DOHH2 (cell line): ENCODE measurements at regions not wholly inside any gene's neighbourhood (a gene's known extent, or its start where the extent isn't known, plus 50 kb on each side); places are given as distances from the start of the nearest gene placed in this dataset.

Experiments
- H3F3A ChIP-seq: fragments of 200-600 bp; sonication (generic), shearing (Covaris generic); 2 replicates; pipeline ENCODE4 v1.6.0; 2016; ENCODE audit warnings: antibody characterized with exemption, mild to moderate bottlenecking; ENCODE audit not compliant: control insufficient read depth, insufficient read depth
- H3K27ac ChIP-seq: fragments of 200-600 bp; sonication (generic); 2 replicates; pipeline ENCODE4 v1.5.1; 2014; ENCODE audit warnings: low read depth, mild to moderate bottlenecking, low read length, moderate library complexity
- H3K27me3 ChIP-seq: fragments of 200-600 bp; sonication (generic); 2 replicates; pipeline ENCODE4 v1.6.1; 2014; ENCODE audit warnings: mild to moderate bottlenecking, low read length, mixed read lengths; ENCODE audit not compliant: control insufficient read depth
- H3K36me3 ChIP-seq: fragments of 200-600 bp; sonication (generic); 2 replicates; pipeline ENCODE4 v1.6.1; 2014; ENCODE audit warnings: mild to moderate bottlenecking, low read length, moderate library complexity, mixed read lengths; ENCODE audit not compliant: control insufficient read depth
- H3K4me1 ChIP-seq: fragments of 200-600 bp; sonication (generic); 2 replicates; pipeline ENCODE4 v1.6.1; 2014; ENCODE audit warnings: mild to moderate bottlenecking, low read length, mixed read lengths; ENCODE audit not compliant: control insufficient read depth
- H3K4me2 ChIP-seq: fragments of 200-600 bp; sonication (generic); 2 replicates; pipeline ENCODE4 v1.6.0; 2014; ENCODE audit warnings: mild to moderate bottlenecking, low read length, moderate library complexity
- H3K4me3 ChIP-seq: fragments of 200-600 bp; sonication (generic); 2 replicates; pipeline ENCODE4 v1.5.1; 2014; ENCODE audit warnings: mild to moderate bottlenecking, low read length, mixed read lengths
- H3K79me2 ChIP-seq: fragments of 200-600 bp; sonication (generic); 2 replicates; pipeline ENCODE4 v1.6.1; 2014; ENCODE audit warnings: mild to moderate bottlenecking, low read length, mixed read lengths; ENCODE audit not compliant: control insufficient read depth
- H3K9me2 ChIP-seq: fragments of 200-600 bp; sonication (generic); replicated peaks from 2 replicates; pipeline ENCODE4 v1.6.1; 2014; ENCODE audit warnings: mild to moderate bottlenecking, low read length, mixed read lengths; ENCODE audit not compliant: control insufficient read depth
- H3K9me3 ChIP-seq: fragments of 200-600 bp; sonication (generic); 2 replicates; pipeline ENCODE4 v1.6.1; 2014; ENCODE audit warnings: antibody characterized with exemption, low read length, mixed read lengths; ENCODE audit not compliant: control insufficient read depth, insufficient read depth
- H4K20me1 ChIP-seq: fragments of 200-600 bp; sonication (generic); 2 replicates; pipeline ENCODE4 v1.6.0; 2014; ENCODE audit warnings: low read depth, mild to moderate bottlenecking, antibody characterized with exemption, low read length, moderate library complexity; ENCODE audit not compliant: control insufficient read depth, insufficient read depth
- EZH2phosphoT487 ChIP-seq: fragments of 200-600 bp; sonication (generic); IDR thresholded peaks from 2 replicates; pipeline ENCODE4 v1.6.1; 2017; ENCODE audit warnings: borderline replicate concordance, mild to moderate bottlenecking, antibody characterized with exemption, low read length, moderate library complexity, mixed read lengths
- TF ChIP-seq, protein P1 (sequence below): fragments of 200-600 bp; sonication (generic); IDR thresholded peaks from one replicate; pipeline ENCODE4 v1.5.1; 2014; ENCODE audit warnings: antibody characterized with exemption, mild to moderate bottlenecking, low read depth, low read length; ENCODE audit not compliant: poor library complexity, severe bottlenecking

DNA sequence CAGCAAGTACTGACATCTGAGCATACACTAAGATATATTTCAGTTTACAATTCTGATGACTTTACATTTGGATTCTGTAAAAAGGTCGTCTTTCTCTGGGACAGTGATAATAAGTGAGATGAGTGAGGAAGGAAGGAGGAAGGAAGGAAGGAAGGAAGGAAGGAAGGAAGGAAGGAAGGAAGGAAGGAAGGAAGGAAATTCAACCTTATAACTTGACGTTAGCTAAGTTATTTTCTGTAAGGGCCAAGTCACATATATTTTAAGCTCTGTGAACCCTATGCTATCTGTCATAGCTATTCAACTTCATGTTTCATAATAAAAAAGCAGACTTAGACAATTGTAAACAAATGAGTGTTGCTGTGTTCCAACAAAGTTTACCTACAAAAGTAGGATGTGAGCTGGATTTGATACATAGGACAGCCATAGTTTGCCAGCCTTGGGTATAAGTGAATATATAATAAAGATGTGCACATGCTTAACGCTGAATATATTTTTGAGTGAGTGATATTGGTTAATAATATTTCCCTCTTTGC, 753.0 kb upstream of the NDST4 start:
- Histone ChIP-seq H3K79me2 (no peaks in the 10 kb centered on the region), H3K9me2 (no peaks in the 10 kb centered on the region), H3K4me1 (no peaks in the 10 kb centered on the region), H3K27ac (no peak overlapping the region), H3K4me3 (no peak overlapping the region), H3K4me2 (no peak overlapping the region), H3K27me3 (no peaks in the 10 kb centered on the region), H3K9me3 (no peaks in the 10 kb centered on the region), H3F3A (no peaks in the 10 kb centered on the region), H4K20me1 (no peaks in the 10 kb centered on the region), H3K36me3 (no peaks in the 10 kb centered on the region)
- TF ChIP-seq, protein P1, sequence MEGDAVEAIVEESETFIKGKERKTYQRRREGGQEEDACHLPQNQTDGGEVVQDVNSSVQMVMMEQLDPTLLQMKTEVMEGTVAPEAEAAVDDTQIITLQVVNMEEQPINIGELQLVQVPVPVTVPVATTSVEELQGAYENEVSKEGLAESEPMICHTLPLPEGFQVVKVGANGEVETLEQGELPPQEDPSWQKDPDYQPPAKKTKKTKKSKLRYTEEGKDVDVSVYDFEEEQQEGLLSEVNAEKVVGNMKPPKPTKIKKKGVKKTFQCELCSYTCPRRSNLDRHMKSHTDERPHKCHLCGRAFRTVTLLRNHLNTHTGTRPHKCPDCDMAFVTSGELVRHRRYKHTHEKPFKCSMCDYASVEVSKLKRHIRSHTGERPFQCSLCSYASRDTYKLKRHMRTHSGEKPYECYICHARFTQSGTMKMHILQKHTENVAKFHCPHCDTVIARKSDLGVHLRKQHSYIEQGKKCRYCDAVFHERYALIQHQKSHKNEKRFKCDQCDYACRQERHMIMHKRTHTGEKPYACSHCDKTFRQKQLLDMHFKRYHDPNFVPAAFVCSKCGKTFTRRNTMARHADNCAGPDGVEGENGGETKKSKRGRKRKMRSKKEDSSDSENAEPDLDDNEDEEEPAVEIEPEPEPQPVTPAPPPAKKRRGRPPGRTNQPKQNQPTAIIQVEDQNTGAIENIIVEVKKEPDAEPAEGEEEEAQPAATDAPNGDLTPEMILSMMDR, result no peak
- TF ChIP-seq EZH2phosphoT487, result no peak

DNA sequence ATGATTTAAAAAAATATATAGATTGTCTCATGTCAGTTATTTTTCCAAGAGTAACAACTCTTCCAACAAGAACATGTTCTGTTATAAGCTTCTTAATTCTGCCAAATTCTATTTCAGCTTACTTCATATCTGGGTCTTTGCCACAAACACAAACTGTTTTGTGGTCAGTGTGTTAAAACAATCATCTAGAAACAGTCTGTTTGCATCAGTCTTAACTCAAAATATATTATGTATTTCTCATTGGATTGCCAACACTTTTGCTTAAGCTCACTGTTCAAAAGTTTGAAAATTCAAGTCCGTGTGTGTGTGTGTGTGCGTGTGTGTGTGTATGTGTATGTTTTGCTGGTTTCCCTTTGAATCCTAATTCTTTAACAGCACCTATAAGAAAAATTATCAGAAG, 752.3 kb upstream of the NDST4 start:
- no peaks in the 10 kb centered on the region for H3K9me3 ChIP-seq
- no peaks in the 10 kb centered on the region for H3F3A ChIP-seq
- H3K9me2 ChIP-seq, result no peaks in the 10 kb centered on the region
- TF ChIP-seq, protein P1, result no peak
- no peak for TF ChIP-seq EZH2phosphoT487
- H3K4me2 ChIP-seq, result no peak overlapping the region
- no peaks in the 10 kb centered on the region for H3K27me3 ChIP-seq
- no peaks in the 10 kb centered on the region for H3K79me2 ChIP-seq
- no peaks in the 10 kb centered on the region for H3K36me3 ChIP-seq
- no peak overlapping the region for H3K4me3 ChIP-seq
- no peak overlapping the region for H3K27ac ChIP-seq
- H3K4me1 ChIP-seq, result no peaks in the 10 kb centered on the region
- H4K20me1 ChIP-seq, result no peaks in the 10 kb centered on the region

DNA sequence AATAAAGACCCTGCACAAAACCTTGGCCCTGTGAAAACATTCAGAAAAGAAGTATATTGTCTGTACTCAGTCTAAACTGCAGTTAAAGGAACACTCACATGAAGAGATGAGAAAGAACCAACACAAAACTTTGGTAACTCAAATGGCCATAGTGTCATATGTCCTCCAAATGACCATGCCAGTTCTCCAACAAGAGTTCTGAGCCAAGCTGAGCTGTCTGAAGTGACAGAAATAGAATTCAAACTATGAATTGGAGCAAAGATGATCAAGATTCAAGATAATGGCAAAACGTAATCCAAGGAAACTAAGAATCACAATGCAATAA, 739.3 kb upstream of the NDST4 start:
- H3K4me2 ChIP-seq, result no peak overlapping the region
- peaks cover 11% of the 10 kb centered on the region for H3K4me1 ChIP-seq
- H4K20me1 ChIP-seq, result no peaks in the 10 kb centered on the region
- no peaks in the 10 kb centered on the region for H3K36me3 ChIP-seq
- H3K9me2 ChIP-seq, result no peaks in the 10 kb centered on the region
- no peaks in the 10 kb centered on the region for H3F3A ChIP-seq
- H3K4me3 ChIP-seq, result no peak overlapping the region
- TF ChIP-seq EZH2phosphoT487, result no peak
- TF ChIP-seq, protein P1, result peak; percentile 16
- H3K27me3 ChIP-seq, result no peaks in the 10 kb centered on the region
- H3K27ac ChIP-seq, result no peak overlapping the region
- H3K79me2 ChIP-seq, result no peaks in the 10 kb centered on the region
- peaks cover 13% of the 10 kb centered on the region; the same call in 1 of the 2 replicates for H3K9me3 ChIP-seq
